ENCODE measurements at regions not wholly inside any gene's neighbourhood (a gene's known extent, or its start where the extent isn't known, plus 50 kb on each side); places are given as distances from the start of the nearest gene placed in this dataset.

DNA sequence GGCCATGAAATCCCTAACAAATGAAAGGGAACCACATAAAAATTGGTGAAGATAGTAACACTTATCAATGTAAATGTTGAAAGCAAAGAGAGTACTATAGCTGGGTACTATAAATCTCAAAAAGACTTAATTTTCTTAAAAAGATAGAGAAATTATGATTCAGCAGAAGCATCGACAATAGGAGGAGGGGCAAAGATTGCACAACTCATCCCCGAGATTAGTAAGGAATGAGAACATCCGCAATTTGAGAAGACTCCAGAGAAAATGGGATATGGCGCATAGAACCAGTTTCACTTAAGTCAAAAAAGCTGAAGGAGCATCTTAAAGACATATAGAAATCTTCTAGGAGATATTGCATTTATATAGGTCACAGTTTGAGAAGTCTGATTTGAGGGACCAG, 220.2 kb upstream of the SLC16A7 start:
- TF ChIP-seq, protein P1, sequence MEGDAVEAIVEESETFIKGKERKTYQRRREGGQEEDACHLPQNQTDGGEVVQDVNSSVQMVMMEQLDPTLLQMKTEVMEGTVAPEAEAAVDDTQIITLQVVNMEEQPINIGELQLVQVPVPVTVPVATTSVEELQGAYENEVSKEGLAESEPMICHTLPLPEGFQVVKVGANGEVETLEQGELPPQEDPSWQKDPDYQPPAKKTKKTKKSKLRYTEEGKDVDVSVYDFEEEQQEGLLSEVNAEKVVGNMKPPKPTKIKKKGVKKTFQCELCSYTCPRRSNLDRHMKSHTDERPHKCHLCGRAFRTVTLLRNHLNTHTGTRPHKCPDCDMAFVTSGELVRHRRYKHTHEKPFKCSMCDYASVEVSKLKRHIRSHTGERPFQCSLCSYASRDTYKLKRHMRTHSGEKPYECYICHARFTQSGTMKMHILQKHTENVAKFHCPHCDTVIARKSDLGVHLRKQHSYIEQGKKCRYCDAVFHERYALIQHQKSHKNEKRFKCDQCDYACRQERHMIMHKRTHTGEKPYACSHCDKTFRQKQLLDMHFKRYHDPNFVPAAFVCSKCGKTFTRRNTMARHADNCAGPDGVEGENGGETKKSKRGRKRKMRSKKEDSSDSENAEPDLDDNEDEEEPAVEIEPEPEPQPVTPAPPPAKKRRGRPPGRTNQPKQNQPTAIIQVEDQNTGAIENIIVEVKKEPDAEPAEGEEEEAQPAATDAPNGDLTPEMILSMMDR (IDR thresholded peaks at IDR 0.05): no peak
- TF ChIP-seq POLR2A (IDR thresholded peaks at IDR 0.05): no peak

All from Peyer's patch (tissue), 4 donors.